Endothelial cell of umbilical vein (primary cell): ENCODE measurements at regions not wholly inside any gene's neighbourhood (a gene's known extent, or its start where the extent isn't known, plus 50 kb on each side); places are given as distances from the start of the nearest gene placed in this dataset.

Source experiments
- BruUV-seq: library from RNA; stranded (reverse); fragments of 400-500 nt; replicated peaks from 2 replicates; lab custom pipeline; 2021; lab: Mats Ljungman, UMichigan
- CTCF ChIA-PET: fragments of 300-600, 350-600 bp; sonication (Branson Sonifier 250); formaldehyde crosslinking; loops from one replicate; lab custom pipeline; 2021; ENCODE audit warnings: antibody characterized with exemption, inconsistent platforms; lab: Charles Lee
- POLR2A ChIA-PET: fragments of 300-600, 350-600 bp; sonication (Branson Sonifier 250); formaldehyde crosslinking; loops from one replicate; lab custom pipeline; 2021; ENCODE audit warnings: antibody characterized with exemption, inconsistent platforms; lab: Charles Lee
- DNase-seq: peaks from one replicate; pipeline ENCODE4 v3.0.0-alpha.2; 2011; ENCODE audit warnings: low read depth, low spot score
- FAIRE-seq: peaks from 2 replicates; lab custom pipeline; 2011; peaks lifted over from hg19 to GRCh38; lab: Jason Lieb, UNC
- H2AFZ ChIP-seq: 2 replicates; pipeline ENCODE4 v1.6.0; 2012; ENCODE audit warnings: low read depth, low read length, control low read depth, inconsistent platforms
- H3K27ac ChIP-seq: 2 replicates; pipeline ENCODE4 v1.5.1; 2011; ENCODE audit warnings: low read depth, mild to moderate bottlenecking, control low read depth, low read length, moderate library complexity; ENCODE audit not compliant: insufficient read depth
- H3K27me3 ChIP-seq, 2 experiments: 2 replicates each; pipeline versions ENCODE4 v1.6.0 to v1.6.1; 2011; ENCODE audit warnings: low read length in 2 of 2, mixed read lengths in 1 of 2; ENCODE audit not compliant: control insufficient read depth in 2 of 2, insufficient read depth in 2 of 2
- H3K36me3 ChIP-seq, 2 experiments: 2 replicates in 1 of 2; 3 replicates in 1 of 2; pipeline ENCODE4 v1.5.1; 2011; ENCODE audit warnings: low read length in 2 of 2, mild to moderate bottlenecking in 1 of 2, moderate library complexity in 1 of 2; ENCODE audit not compliant: control insufficient read depth in 2 of 2, insufficient read depth in 2 of 2; ENCODE audit errors: extremely low read depth in 1 of 2
- H3K4me1 ChIP-seq: 3 replicates; pipeline ENCODE4 v1.5.1; 2011; ENCODE audit warnings: mild to moderate bottlenecking, low read length; ENCODE audit not compliant: control insufficient read depth, insufficient read depth; ENCODE audit errors: extremely low read depth
- H3K4me2 ChIP-seq: 2 replicates; pipeline ENCODE4 v1.6.1; 2011; ENCODE audit warnings: low read length, control low read depth, mixed read lengths; ENCODE audit not compliant: insufficient read depth
- H3K4me3 ChIP-seq, 3 experiments: fragments of 200-600 bp in 1 of 3; sonication (generic), shearing (Covaris generic) in 1 of 3; replicated peaks in 1 of 3; 2 replicates each; pipeline ENCODE4 v1.5.1; 2011 to 2016; ENCODE audit warnings: control low read depth in 3 of 3, low read length in 3 of 3, mild to moderate bottlenecking in 2 of 3, inconsistent platforms in 1 of 3, low read depth in 1 of 3, moderate library complexity in 1 of 3; ENCODE audit not compliant: insufficient read depth in 1 of 3
- H3K79me2 ChIP-seq: 2 replicates; pipeline ENCODE4 v1.6.0; 2012; ENCODE audit warnings: low read length, inconsistent platforms; ENCODE audit not compliant: control insufficient read depth, insufficient read depth
- H3K9ac ChIP-seq: replicated peaks from 2 replicates; pipeline ENCODE3; 2011; ENCODE audit warnings: low read length, control low read depth; ENCODE audit not compliant: insufficient read depth; ENCODE audit errors: extremely low read depth
- H3K9me1 ChIP-seq: replicated peaks from 3 replicates; pipeline ENCODE4 v1.6.0; 2011; ENCODE audit warnings: mild to moderate bottlenecking, low read length; ENCODE audit not compliant: control insufficient read depth, insufficient read depth; ENCODE audit errors: extremely low read depth
- H3K9me3 ChIP-seq: replicated peaks from 2 replicates; pipeline ENCODE4 v1.5.1; 2012; ENCODE audit warnings: low read length, inconsistent platforms; ENCODE audit not compliant: control insufficient read depth, insufficient read depth
- H4K20me1 ChIP-seq: replicated peaks from 2 replicates; pipeline ENCODE3; 2011; ENCODE audit warnings: mild to moderate bottlenecking, low read length; ENCODE audit not compliant: control insufficient read depth, insufficient read depth; ENCODE audit errors: extremely low read depth
- CTCF ChIP-seq, 2 donors: IDR thresholded peaks; 1 replicate in 1 of 2; 2 replicates in 1 of 2; pipeline ENCODE4 v1.5.1; 2011; ENCODE audit warnings: low read length in 2 of 2, mild to moderate bottlenecking in 2 of 2, moderate library complexity in 2 of 2, control low read depth in 1 of 2, inconsistent platforms in 1 of 2, low read depth in 1 of 2; ENCODE audit not compliant: insufficient read depth in 1 of 2; ENCODE audit errors: extremely low read depth in 1 of 2
- EZH2 ChIP-seq: IDR thresholded peaks from 2 replicates; pipeline ENCODE4 v1.6.1; 2012; ENCODE audit warnings: borderline replicate concordance, low read depth, mild to moderate bottlenecking, moderate library complexity, low read length, inconsistent platforms; ENCODE audit not compliant: severe bottlenecking
- JUN ChIP-seq: IDR thresholded peaks from 2 replicates; pipeline ENCODE4 v1.6.1; 2011; ENCODE audit warnings: borderline replicate concordance, low read depth; ENCODE audit not compliant: insufficient read length, insufficient read depth
- MAX ChIP-seq: IDR thresholded peaks from 2 replicates; pipeline ENCODE4 v1.6.1; 2011; ENCODE audit not compliant: insufficient read depth, insufficient read length
- MYC ChIP-seq: IDR thresholded peaks from one replicate; pipeline ENCODE4 v1.6.1; 2011; ENCODE audit warnings: mild to moderate bottlenecking, low read depth, low read length
- POLR2A ChIP-seq: IDR thresholded peaks from 2 replicates; pipeline ENCODE4 v1.6.1; 2012; ENCODE audit warnings: low read depth, mild to moderate bottlenecking, control low read depth, low read length
- POLR2AphosphoS5 ChIP-seq: IDR thresholded peaks from 2 replicates; pipeline ENCODE4 v1.6.1; 2012; ENCODE audit warnings: low read depth, mild to moderate bottlenecking, control low read depth, low read length, moderate library complexity; ENCODE audit not compliant: insufficient read depth
- dilution Hi-C: fragments of 300-500 bp; cut with MboI; formaldehyde crosslinking; loops from one replicate; pipeline ENCODE4 v1.15.0; 2019; ENCODE audit warnings: low sequenced_read_pairs; ENCODE audit not compliant: extremely low pct_ligation_motif_present
- intact Hi-C: fragments of 100-400 bp; cut with micrococcal nuclease; formaldehyde crosslinking; loops from one replicate; pipeline ENCODE4 v1.10.0; 2022

- Histone ChIP-seq H3K27me3 (no peaks in the 10 kb centered on the region), H3K4me3 (no peak overlapping the region), H3K9me3 (no peaks in the 10 kb centered on the region), H2AFZ (no peak overlapping the region), H3K4me1 (no peaks in the 10 kb centered on the region), H3K27ac (no peak overlapping the region), H3K36me3 (no peaks in the 10 kb centered on the region), H4K20me1 (no peaks in the 10 kb centered on the region), H3K4me2 (no peak overlapping the region), H3K9ac (no peak overlapping the region), H3K79me2 (no peaks in the 10 kb centered on the region), H3K9me1 (no peaks in the 10 kb centered on the region)
- CTCF ChIA-PET = interaction anchor here (1.7 kb wide), 1 partner anchor 15 kb away, joined by 8 read pairs; no protein-coding TSS in a partner anchor
- dilution Hi-C loops (no loop called here), intact Hi-C loops (no loop called here)
- DNase-seq = no peak
- POLR2A ChIA-PET = no interaction called here
- BruUV-seq = no TSS peak
- TF ChIP-seq POLR2AphosphoS5 (no peak), MAX (no peak), POLR2A (no peak), MYC (no peak), CTCF (IDR thresholded peaks at IDR 0.05; ENCODE audit: extremely low read depth in 1 of 2, insufficient read depth in 1 of 2, low read depth in 1 of 2, low read length in 2 of 2) (no peak)
- FAIRE-seq = no peak
Measured at GRCh38 chr12:58190618-58191017, 249.3 kb downstream of the ATP23 start.

GRCh38 chr12:58196971-58197370 lies 255.6 kb downstream of the ATP23 start:
- DNase-seq (no peak), FAIRE-seq (no peak)
- no peak overlapping the region for H3K4me2 ChIP-seq
- no peak overlapping the region for H3K4me3 ChIP-seq
- dilution Hi-C loops (no loop called here), intact Hi-C loops (no loop called here)
- H3K4me1 ChIP-seq = no peaks in the 10 kb centered on the region
- no peaks in the 10 kb centered on the region for H3K79me2 ChIP-seq
- no peaks in the 10 kb centered on the region for H4K20me1 ChIP-seq
- TF ChIP-seq JUN (no peak), EZH2 (no peak)
- H3K27me3 ChIP-seq = no peaks in the 10 kb centered on the region
- CTCF ChIA-PET = no interaction called here
- H3K9me1 ChIP-seq = no peaks in the 10 kb centered on the region
- no peaks in the 10 kb centered on the region for H3K36me3 ChIP-seq
- BruUV-seq = no TSS peak
- no peak overlapping the region for H2AFZ ChIP-seq
- H3K9ac ChIP-seq = no peak overlapping the region
- POLR2A ChIA-PET = no interaction called here
- H3K9me3 ChIP-seq = no peaks in the 10 kb centered on the region
- H3K27ac ChIP-seq = no peak overlapping the region
